Astrocyte of the cerebellum (primary cell): ENCODE measurements at regions not wholly inside any gene's neighbourhood (a gene's known extent, or its start where the extent isn't known, plus 50 kb on each side); places are given as distances from the start of the nearest gene placed in this dataset.

ENCODE experiments used
- DNase-seq: peaks from one replicate; pipeline ENCODE4 v3.0.0-alpha.2; 2011; ENCODE audit warnings: low read depth
- H3K4me3 ChIP-seq: 2 replicates; pipeline ENCODE4 v1.5.1; 2011; ENCODE audit warnings: mild to moderate bottlenecking, low read depth, low read length, moderate library complexity
- in situ Hi-C: cut with HindIII; loops from 2 replicates; pipeline ENCODE4 v1.10.0; 2017; ENCODE audit warnings: low sequenced_read_pairs
- TF ChIP-seq, protein P1 (sequence below): IDR thresholded peaks from 2 replicates; pipeline ENCODE4 v1.5.1; 2012; ENCODE audit warnings: low read length, low read depth, moderate library complexity, mild to moderate bottlenecking; ENCODE audit errors: missing control alignments

DNA sequence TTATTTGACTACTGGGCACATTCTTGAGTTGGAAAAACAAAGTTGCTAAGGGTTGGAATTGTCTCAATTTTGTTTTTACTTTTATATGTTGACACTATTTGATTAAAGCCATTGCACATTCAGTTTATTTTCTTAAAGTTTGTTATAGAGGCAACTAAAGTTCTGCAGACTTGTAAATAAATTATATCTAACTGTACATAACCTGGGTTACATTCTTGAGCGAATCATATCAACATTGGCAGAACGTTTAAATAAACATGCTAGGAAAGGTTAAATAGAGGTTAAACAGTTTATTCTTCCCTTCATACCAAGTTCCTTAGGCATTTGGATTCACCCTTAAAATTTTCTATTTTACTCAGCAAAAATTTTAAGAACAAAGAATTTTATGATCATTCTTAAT, 74.5 kb downstream of the UCHL1 start:
- in situ Hi-C loops = no loop called here
- DNase-seq = no peak
- H3K4me3 ChIP-seq = no peak overlapping the region
- TF ChIP-seq, protein P1, sequence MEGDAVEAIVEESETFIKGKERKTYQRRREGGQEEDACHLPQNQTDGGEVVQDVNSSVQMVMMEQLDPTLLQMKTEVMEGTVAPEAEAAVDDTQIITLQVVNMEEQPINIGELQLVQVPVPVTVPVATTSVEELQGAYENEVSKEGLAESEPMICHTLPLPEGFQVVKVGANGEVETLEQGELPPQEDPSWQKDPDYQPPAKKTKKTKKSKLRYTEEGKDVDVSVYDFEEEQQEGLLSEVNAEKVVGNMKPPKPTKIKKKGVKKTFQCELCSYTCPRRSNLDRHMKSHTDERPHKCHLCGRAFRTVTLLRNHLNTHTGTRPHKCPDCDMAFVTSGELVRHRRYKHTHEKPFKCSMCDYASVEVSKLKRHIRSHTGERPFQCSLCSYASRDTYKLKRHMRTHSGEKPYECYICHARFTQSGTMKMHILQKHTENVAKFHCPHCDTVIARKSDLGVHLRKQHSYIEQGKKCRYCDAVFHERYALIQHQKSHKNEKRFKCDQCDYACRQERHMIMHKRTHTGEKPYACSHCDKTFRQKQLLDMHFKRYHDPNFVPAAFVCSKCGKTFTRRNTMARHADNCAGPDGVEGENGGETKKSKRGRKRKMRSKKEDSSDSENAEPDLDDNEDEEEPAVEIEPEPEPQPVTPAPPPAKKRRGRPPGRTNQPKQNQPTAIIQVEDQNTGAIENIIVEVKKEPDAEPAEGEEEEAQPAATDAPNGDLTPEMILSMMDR = no peak

DNA sequence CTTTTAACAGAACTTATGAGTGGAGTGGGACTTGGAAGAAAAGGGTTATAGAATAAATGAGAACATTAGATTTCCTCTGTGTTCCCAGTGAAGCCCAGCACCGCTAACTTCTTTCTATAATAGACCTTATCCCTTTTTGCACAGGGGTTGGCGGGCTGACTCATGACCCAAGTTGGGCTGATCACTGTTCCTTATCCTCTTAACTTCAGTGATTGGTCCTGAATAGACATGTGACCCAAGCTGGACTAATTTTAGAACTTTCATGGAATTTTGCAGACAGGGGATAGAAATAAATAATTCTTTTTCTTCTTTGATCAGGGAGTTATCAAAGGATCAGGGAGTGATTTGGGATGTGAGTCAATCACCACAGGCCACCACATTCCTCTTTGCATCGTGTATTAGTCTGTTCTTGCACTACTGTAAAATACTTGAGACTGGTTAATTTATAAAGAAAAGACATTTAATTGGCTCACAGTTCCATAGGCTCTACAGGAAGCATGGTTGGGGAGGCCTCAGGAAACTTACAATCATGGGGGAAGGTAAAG, 75.9 kb downstream of the UCHL1 start:
- in situ Hi-C loops = no loop called here
- H3K4me3 ChIP-seq = no peak overlapping the region

DNA sequence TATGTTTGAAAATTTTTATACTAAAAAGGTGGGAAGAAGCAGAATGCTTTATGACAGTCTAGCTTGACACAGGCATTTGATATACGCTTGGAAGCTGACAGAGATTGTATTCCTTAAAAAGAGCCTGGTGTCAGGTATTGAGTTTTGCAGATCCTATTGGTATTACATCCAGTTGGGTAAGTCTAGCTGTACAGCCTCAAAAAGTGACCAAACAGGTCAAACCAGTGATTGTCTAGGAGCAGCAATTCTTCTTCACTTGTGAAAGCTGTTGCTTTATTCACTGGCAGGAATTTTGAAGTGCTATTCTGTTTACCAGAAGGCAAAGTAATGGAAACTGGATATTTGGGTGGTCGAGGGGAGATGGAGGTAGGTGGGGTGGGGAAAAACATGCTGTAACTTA, 77.5 kb downstream of the UCHL1 start:
- in situ Hi-C loops = no loop called here
- DNase-seq = no peak
- no peak overlapping the region for H3K4me3 ChIP-seq
- TF ChIP-seq, protein P1 = no peak

More for the DNA sequence above, 75.9 kb downstream of the UCHL1 start:
- TF ChIP-seq, protein P1 = no peak
- no peak for DNase-seq

DNA sequence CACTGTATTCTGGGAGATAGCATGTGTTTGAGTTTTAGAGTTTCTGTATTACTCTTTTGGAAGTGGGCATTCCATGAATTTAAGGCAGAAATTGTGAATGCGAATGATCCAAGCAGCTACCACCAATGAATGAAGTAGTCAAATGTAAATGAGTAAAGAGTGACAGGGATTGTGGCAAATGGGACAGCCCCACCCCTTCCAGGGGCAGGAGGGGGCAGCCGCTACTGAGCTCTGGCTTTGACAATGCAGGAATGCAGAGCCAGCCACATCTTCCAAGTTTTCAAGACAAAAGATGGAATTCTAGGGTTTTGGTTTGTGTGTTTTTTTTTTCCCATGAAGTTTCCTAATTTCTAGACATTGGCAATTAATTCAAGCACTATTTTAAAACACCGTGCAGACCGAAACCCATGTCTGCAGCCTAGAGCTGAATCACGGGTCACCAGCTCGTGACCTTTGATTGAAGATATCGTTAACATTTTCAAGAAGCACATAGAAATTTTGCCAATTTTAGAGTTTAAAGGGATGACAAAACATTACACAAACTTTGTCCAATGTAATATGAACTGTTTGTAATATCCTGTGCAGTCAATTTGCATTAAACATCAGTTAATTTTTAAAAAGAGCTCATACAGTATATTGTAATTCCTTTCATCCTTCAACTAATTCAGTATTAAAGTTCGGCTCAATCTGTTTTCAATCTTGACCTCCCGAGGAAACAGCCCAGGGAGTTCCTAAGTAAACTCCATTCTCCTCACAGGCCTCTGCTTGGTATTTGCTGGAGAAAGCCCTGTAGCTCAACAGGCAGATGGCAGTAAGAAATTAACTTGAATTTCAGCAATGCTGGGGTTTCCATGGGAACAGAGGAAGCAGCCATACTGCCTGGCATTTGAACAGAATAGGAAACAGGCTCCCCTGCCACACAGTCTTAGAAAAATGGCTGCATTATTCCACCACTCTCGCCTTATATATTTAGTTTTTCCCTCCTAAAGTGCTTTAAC, 83.4 kb downstream of the UCHL1 start:
- TF ChIP-seq, protein P1 = peak; percentile 24
- no peak overlapping the region for H3K4me3 ChIP-seq
- in situ Hi-C loops = no loop called here
- peak; percentile 57 for DNase-seq

DNA sequence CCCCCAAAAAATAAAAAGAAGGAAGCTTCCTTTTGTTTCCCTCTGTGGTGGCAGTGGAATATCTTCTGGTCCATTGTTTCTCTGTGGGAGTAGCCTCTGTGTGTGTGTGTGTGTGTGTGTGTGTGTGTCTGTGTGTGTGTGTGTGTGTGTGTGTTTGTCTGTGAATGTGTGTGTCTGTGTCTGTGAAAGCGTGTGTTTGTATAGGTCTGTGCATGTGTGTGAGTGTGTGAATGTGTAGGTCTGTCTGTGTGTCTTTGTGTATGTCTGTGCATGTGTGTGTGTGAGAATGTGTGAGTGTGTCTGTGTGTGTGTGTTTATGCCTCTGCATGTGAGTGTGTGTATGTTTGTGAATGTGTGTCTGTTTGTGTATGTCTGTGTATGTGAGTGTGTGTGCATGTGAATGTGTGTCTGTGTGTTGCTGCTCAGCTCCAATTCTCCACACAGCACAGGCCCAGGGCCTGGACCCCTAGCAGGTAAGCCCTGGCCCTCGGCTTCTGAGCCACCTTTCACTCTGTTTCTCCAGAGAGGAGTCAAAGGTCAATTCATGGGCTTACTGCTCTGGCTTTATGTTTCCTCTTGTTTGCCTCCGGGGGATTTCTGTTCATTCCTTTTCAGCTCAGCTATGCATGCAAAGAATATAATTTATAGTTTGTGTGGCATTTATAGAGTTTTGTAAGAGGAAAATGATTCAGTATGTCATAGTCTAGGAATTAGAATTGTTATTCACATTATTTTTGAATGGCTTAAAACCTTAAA, 89.8 kb downstream of the UCHL1 start:
- H3K4me3 ChIP-seq = no peak overlapping the region
- TF ChIP-seq, protein P1 = no peak
- DNase-seq = no peak
- in situ Hi-C loops = loop anchor here (5.0 kb wide), 1 partner anchor 36 kb away; no protein-coding TSS in a partner anchor

DNA sequence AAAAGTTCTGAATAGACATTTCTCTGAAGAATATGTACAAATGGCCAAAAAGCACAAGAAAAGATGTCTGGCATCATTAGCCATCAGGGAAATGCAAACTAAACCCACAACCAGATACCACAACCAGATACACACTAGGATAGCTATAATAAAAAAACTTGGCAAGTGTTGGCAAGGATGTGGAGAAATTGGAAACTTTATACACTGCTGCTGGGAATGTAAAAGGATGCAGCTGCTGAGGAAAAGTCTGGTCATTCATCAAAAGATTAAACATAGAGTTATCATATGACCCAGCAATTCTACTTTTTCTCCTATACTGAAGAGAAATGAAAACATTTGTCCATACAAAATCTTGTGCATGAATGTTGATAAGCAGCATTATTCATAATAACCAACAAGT, 92.3 kb downstream of the UCHL1 start:
- no peak overlapping the region for H3K4me3 ChIP-seq
- DNase-seq = no peak
- TF ChIP-seq, protein P1 = no peak
- in situ Hi-C loops = loop anchor here (5.0 kb wide), 1 partner anchor 33 kb away; no protein-coding TSS in a partner anchor
